GM23338 (cell line): ENCODE measurements at regions not wholly inside any gene's neighbourhood (a gene's known extent, or its start where the extent isn't known, plus 50 kb on each side); places are given as distances from the start of the nearest gene placed in this dataset.

Experiments
- ATAC-seq: fragments of 200-7000 bp; cut with Tn5 transposase; 3 replicates; pipeline ENCODE4 v1.9.1; 2020
- DNase-seq: peaks from one replicate; pipeline ENCODE4 v3.0.0-alpha.2; 2015; ENCODE audit warnings: low spot score
- H2AFZ ChIP-seq: fragments of 200-600 bp; sonication (generic); 2 replicates; pipeline ENCODE4 v1.8.0; 2016; ENCODE audit warnings: antibody characterized with exemption, mild to moderate bottlenecking, moderate library complexity
- H3F3A ChIP-seq: fragments of 200-600 bp; sonication (generic); replicated peaks from 2 replicates; pipeline ENCODE4 v1.8.0; 2017; ENCODE audit warnings: antibody characterized with exemption, mixed run types, low read depth
- H3K27ac ChIP-seq: fragments of 200-600 bp; sonication (generic); 2 replicates; pipeline ENCODE4 v1.6.1; 2016; ENCODE audit warnings: low read depth
- H3K27me3 ChIP-seq: fragments of 200-600 bp; sonication (generic); 2 replicates; pipeline ENCODE4 v1.8.0; 2016; ENCODE audit warnings: mild to moderate bottlenecking, mixed run types, moderate library complexity; ENCODE audit not compliant: insufficient read depth
- H3K36me3 ChIP-seq: fragments of 200-600 bp; sonication (generic); 2 replicates; pipeline ENCODE4 v1.8.0; 2016; ENCODE audit warnings: mild to moderate bottlenecking; ENCODE audit not compliant: insufficient read depth
- H3K4me1 ChIP-seq: fragments of 200-600 bp; sonication (generic); 2 replicates; pipeline ENCODE4 v1.8.0; 2016; ENCODE audit warnings: mild to moderate bottlenecking, moderate library complexity; ENCODE audit not compliant: insufficient read depth
- H3K4me2 ChIP-seq: fragments of 200-600 bp; sonication (generic); 2 replicates; pipeline ENCODE4 v1.7.1; 2017; ENCODE audit warnings: mixed run types
- H3K4me3 ChIP-seq: fragments of 200-600 bp; sonication (generic); 2 replicates; pipeline ENCODE4 v1.6.1; 2016; ENCODE audit warnings: mixed run types
- H3K79me2 ChIP-seq: fragments of 200-600 bp; sonication (generic); replicated peaks from 2 replicates; pipeline ENCODE4 v1.8.0; 2017; ENCODE audit warnings: mild to moderate bottlenecking; ENCODE audit not compliant: insufficient read depth
- H3K9me2 ChIP-seq: fragments of 200-600 bp; sonication (generic); 2 replicates; pipeline ENCODE4 v1.8.0; 2017; ENCODE audit not compliant: insufficient read depth
- H4K20me1 ChIP-seq: fragments of 200-600 bp; sonication (generic); replicated peaks from 2 replicates; pipeline ENCODE4 v1.8.0; 2017; ENCODE audit warnings: mild to moderate bottlenecking; ENCODE audit not compliant: insufficient read depth
- H3K27ac Mint-ChIP-seq: 2 replicates; pipeline ENCODE4 v1.8.0; 2020; ENCODE audit warnings: inconsistent platforms, mild to moderate bottlenecking, moderate library complexity, mixed read lengths
- H3K27me3 Mint-ChIP-seq: 3 replicates; pipeline ENCODE4 v1.8.0; 2022; ENCODE audit warnings: low read depth, mild to moderate bottlenecking, moderate library complexity, mixed read lengths, inconsistent platforms; ENCODE audit not compliant: insufficient read depth, poor library complexity
- H3K36me3 Mint-ChIP-seq: 3 replicates; pipeline ENCODE4 v1.8.0; 2021; ENCODE audit warnings: low read depth, mild to moderate bottlenecking, inconsistent platforms, moderate library complexity, mixed read lengths
- H3K4me1 Mint-ChIP-seq: 3 replicates; pipeline ENCODE4 v1.8.0; 2020; ENCODE audit warnings: mild to moderate bottlenecking, inconsistent platforms, mixed read lengths
- H3K4me3 Mint-ChIP-seq: 3 replicates; pipeline ENCODE4 v1.8.0; 2021; ENCODE audit warnings: moderate library complexity, mild to moderate bottlenecking, inconsistent platforms, mixed read lengths
- H3K9me3 Mint-ChIP-seq: 3 replicates; pipeline ENCODE4 v1.8.0; 2020; ENCODE audit warnings: moderate library complexity, mild to moderate bottlenecking, inconsistent platforms, mixed read lengths
- CREB1 ChIP-seq: fragments of 250-450 bp; sonication (Bioruptor Pico); IDR thresholded peaks from 2 replicates; pipeline ENCODE4 v1.5.0; 2020; ENCODE audit warnings: low read depth, mild to moderate bottlenecking, moderate library complexity
- ETS1 ChIP-seq: IDR thresholded peaks from 2 replicates; pipeline ENCODE4 v1.6.1; 2016; ENCODE audit warnings: antibody characterized with exemption
- EZH2phosphoT487 ChIP-seq: fragments of 200-600 bp; sonication (generic); IDR thresholded peaks from one replicate; pipeline ENCODE4 v1.8.1; 2018; ENCODE audit warnings: antibody characterized with exemption; ENCODE audit not compliant: unreplicated experiment
- JUNB ChIP-seq: IDR thresholded peaks from one replicate; pipeline ENCODE4 v1.6.1; 2016; ENCODE audit warnings: antibody characterized with exemption; ENCODE audit not compliant: unreplicated experiment
- NANOG ChIP-seq: IDR thresholded peaks from 2 replicates; pipeline ENCODE4 v1.6.1; 2016; ENCODE audit warnings: antibody characterized with exemption, borderline replicate concordance
- STAT1 ChIP-seq: IDR thresholded peaks from one replicate; pipeline ENCODE4 v1.6.1; 2016; ENCODE audit warnings: antibody characterized with exemption; ENCODE audit not compliant: unreplicated experiment
- ZNF114 ChIP-seq: fragments of 250-450 bp; sonication (Bioruptor Pico); IDR thresholded peaks from 2 replicates; pipeline ENCODE4 v1.5.0; 2020; ENCODE audit warnings: mild to moderate bottlenecking, moderate library complexity
- ZNF462 ChIP-seq: fragments of 250-450 bp; sonication (Bioruptor Pico); IDR thresholded peaks from 2 replicates; pipeline ENCODE4 v1.5.0; 2020; ENCODE audit warnings: mild to moderate bottlenecking, moderate library complexity

- TF ChIP-seq ETS1 = no peak
Observed at GRCh38 chr13:55682776-55683175, 1457.9 kb upstream of the PRR20A start (continued).

GRCh38 chr13:55705526-55705925 lies 1435.2 kb upstream of the PRR20A start:
- TF ChIP-seq ETS1 (no peak), EZH2phosphoT487 (no peak)
- Histone ChIP-seq H3F3A (no peaks in the 10 kb centered on the region), H3K27me3 (no peaks in the 10 kb centered on the region), H3K4me3 (no peak overlapping the region), H3K4me1 (peaks cover 10% of the 10 kb centered on the region; the same call in 1 of the 2 replicates), H4K20me1 (no peaks in the 10 kb centered on the region), H3K27ac (no peak overlapping the region), H3K79me2 (no peaks in the 10 kb centered on the region), H2AFZ (no peak overlapping the region), H3K36me3 (no peaks in the 10 kb centered on the region), H3K4me2 (no peak overlapping the region), H3K9me2 (no peaks in the 10 kb centered on the region)
- Mint-ChIP-seq H3K4me1 (peaks cover 11% of the 10 kb centered on the region), H3K27ac (no peak overlapping the region), H3K36me3 (peaks cover 2% of the 10 kb centered on the region; the same call in 1 of the 3 replicates), H3K27me3 (no peaks in the 10 kb centered on the region), H3K9me3 (no peaks in the 10 kb centered on the region), H3K4me3 (no peak overlapping the region)
- DNase-seq = no peak
- ATAC-seq = no peak

GRCh38 chr13:55705971-55706370 lies 1434.7 kb upstream of the PRR20A start:
- Mint-ChIP-seq H3K36me3 (peaks cover 2% of the 10 kb centered on the region; the same call in 1 of the 3 replicates), H3K9me3 (no peaks in the 10 kb centered on the region), H3K27me3 (no peaks in the 10 kb centered on the region), H3K4me3 (no peak overlapping the region), H3K27ac (no peak overlapping the region), H3K4me1 (peaks cover 11% of the 10 kb centered on the region)
- Histone ChIP-seq H3F3A (no peaks in the 10 kb centered on the region), H3K36me3 (no peaks in the 10 kb centered on the region), H3K27me3 (no peaks in the 10 kb centered on the region), H2AFZ (no peak overlapping the region), H3K79me2 (no peaks in the 10 kb centered on the region), H3K4me1 (peaks cover 10% of the 10 kb centered on the region; the same call in 1 of the 2 replicates), H4K20me1 (no peaks in the 10 kb centered on the region), H3K4me2 (no peak overlapping the region), H3K4me3 (no peak overlapping the region), H3K27ac (no peak overlapping the region), H3K9me2 (no peaks in the 10 kb centered on the region)
- ATAC-seq (no peak), DNase-seq (no peak)
- TF ChIP-seq ZNF462 (CRISPR knock-in tag) (no peak), STAT1 (no peak), JUNB (no peak), EZH2phosphoT487 (no peak), ETS1 (no peak), CREB1 (CRISPR knock-in tag) (no peak), ZNF114 (CRISPR knock-in tag) (no peak), NANOG (no peak)
